GM18498 (cell line): ENCODE measurements at regions not wholly inside any gene's neighbourhood (a gene's known extent, or its start where the extent isn't known, plus 50 kb on each side); places are given as distances from the start of the nearest gene placed in this dataset.

ENCODE experiments used
- ATAC-seq: cut with Tn5 transposase; IDR thresholded peaks from one replicate; pipeline ENCODE4 v1.9.1; 2021; ENCODE audit warnings: mild to moderate bottlenecking, moderate library complexity; ENCODE audit not compliant: unreplicated experiment

GRCh38 chr2:120849278-120849677 is 113.6 kb downstream of the GLI2 start:
- ATAC-seq, result no peak

GRCh38 chr2:120850551-120850950 is 114.9 kb downstream of the GLI2 start:
- ATAC-seq, result no peak

GRCh38 chr2:120851116-120851773 is 115.6 kb downstream of the GLI2 start:
- ATAC-seq, result no peak

GRCh38 chr2:120852200-120852815 is 116.6 kb downstream of the GLI2 start:
- no peak for ATAC-seq

- ATAC-seq, result no peak
Observed at GRCh38 chr2:120853306-120854013, 117.8 kb downstream of the GLI2 start.

GRCh38 chr2:120854014-120854620 is 118.4 kb downstream of the GLI2 start:
- no peak for ATAC-seq

GRCh38 chr2:120854766-120855530 is 119.3 kb downstream of the GLI2 start:
- ATAC-seq, result no peak

- ATAC-seq, result no peak
Observed at GRCh38 chr2:120855855-120856405, 120.3 kb downstream of the GLI2 start.

GRCh38 chr2:120856421-120856862 is 120.8 kb downstream of the GLI2 start:
- ATAC-seq, result no peak

GRCh38 chr2:120857422-120857821 is 121.8 kb downstream of the GLI2 start:
- ATAC-seq, result no peak

GRCh38 chr2:120857931-120858330 is 122.3 kb downstream of the GLI2 start:
- ATAC-seq, result no peak

GRCh38 chr2:120858361-120859106 is 122.9 kb downstream of the GLI2 start:
- ATAC-seq, result no peak

GRCh38 chr2:120859128-120859527 is 123.5 kb downstream of the GLI2 start:
- ATAC-seq, result no peak

GRCh38 chr2:120859814-120860578 is 124.3 kb downstream of the GLI2 start:
- ATAC-seq, result no peak

GRCh38 chr2:120860579-120860922 is 124.9 kb downstream of the GLI2 start:
- ATAC-seq, result no peak

GRCh38 chr2:120861191-120861575 is 125.5 kb downstream of the GLI2 start:
- no peak for ATAC-seq

- no peak for ATAC-seq
Observed at GRCh38 chr2:120861576-120862191, 126.0 kb downstream of the GLI2 start.

- ATAC-seq, result no peak
Observed at GRCh38 chr2:120862201-120863060, 126.8 kb downstream of the GLI2 start.
